BLaER1 treated with 17β-estradiol and CSF1 and Interleukin-3, amounts not matched to agents 10 nM and 100 nM (cell line): ENCODE measurements at regions not wholly inside any gene's neighbourhood (a gene's known extent, or its start where the extent isn't known, plus 50 kb on each side); places are given as distances from the start of the nearest gene placed in this dataset.

Source experiments
- H3K27ac ChIP-seq, 11 experiments: shearing (Covaris generic); formaldehyde crosslinking; 2 replicates each; pipeline ENCODE4 v1.8.1; 2022
- H3K27me3 ChIP-seq, 11 experiments: shearing (Covaris generic); formaldehyde crosslinking; 2 replicates each; pipeline ENCODE4 v1.8.1; 2022
- H3K36me3 ChIP-seq, 11 experiments: shearing (Covaris generic); formaldehyde crosslinking; 2 replicates each; pipeline ENCODE4 v1.8.1; 2022
- H3K4me1 ChIP-seq, 10 experiments: shearing (Covaris generic); formaldehyde crosslinking; 2 replicates each; pipeline ENCODE4 v1.8.1; 2022
- H3K4me2 ChIP-seq, 11 experiments: shearing (Covaris generic); formaldehyde crosslinking; 2 replicates each; pipeline ENCODE4 v1.8.1; 2022
- H3K4me3 ChIP-seq, 10 experiments: shearing (Covaris generic); formaldehyde crosslinking; 2 replicates each; pipeline ENCODE4 v1.8.1; 2022
- H3K9ac ChIP-seq, 11 experiments: shearing (Covaris generic); formaldehyde crosslinking; 2 replicates each; pipeline ENCODE4 v1.8.1; 2022
- H3K9me3 ChIP-seq, 11 experiments: shearing (Covaris generic); formaldehyde crosslinking; replicated peaks in 1 of 11; 2 replicates each; pipeline ENCODE4 v1.8.1; 2022
- H4K20me1 ChIP-seq, 11 experiments: shearing (Covaris generic); formaldehyde crosslinking; 2 replicates each; pipeline ENCODE4 v1.8.1; 2022
- Cebpa-rat ChIP-seq, 11 experiments: shearing (Covaris generic); IDR thresholded peaks; 2 replicates each; pipeline ENCODE4 v1.8.1; 2022

GRCh38 chr2:181340891-181341290, 116.3 kb upstream of the ITGA4 start:
- Histone ChIP-seq H3K4me1 (peaks cover 0 to 6% (median 0%) of the 10 kb centered on the region in 10 experiments; a peak in 3 of 20 replicates), H3K36me3 (no peaks in the 10 kb centered on the region), H3K27ac (no peak overlapping the region), H3K27me3 (no peaks in the 10 kb centered on the region), H4K20me1 (no peaks in the 10 kb centered on the region), H3K4me2 (no peak overlapping the region), H3K9me3 (peaks cover 0 to 19% (median 8%) of the 10 kb centered on the region in 11 experiments; a peak in 18 of 22 replicates), H3K9ac (no peak overlapping the region), H3K4me3 (no peak overlapping the region)
- no peak for TF ChIP-seq Cebpa-rat (IDR thresholded peaks at IDR 0.05)

DNA sequence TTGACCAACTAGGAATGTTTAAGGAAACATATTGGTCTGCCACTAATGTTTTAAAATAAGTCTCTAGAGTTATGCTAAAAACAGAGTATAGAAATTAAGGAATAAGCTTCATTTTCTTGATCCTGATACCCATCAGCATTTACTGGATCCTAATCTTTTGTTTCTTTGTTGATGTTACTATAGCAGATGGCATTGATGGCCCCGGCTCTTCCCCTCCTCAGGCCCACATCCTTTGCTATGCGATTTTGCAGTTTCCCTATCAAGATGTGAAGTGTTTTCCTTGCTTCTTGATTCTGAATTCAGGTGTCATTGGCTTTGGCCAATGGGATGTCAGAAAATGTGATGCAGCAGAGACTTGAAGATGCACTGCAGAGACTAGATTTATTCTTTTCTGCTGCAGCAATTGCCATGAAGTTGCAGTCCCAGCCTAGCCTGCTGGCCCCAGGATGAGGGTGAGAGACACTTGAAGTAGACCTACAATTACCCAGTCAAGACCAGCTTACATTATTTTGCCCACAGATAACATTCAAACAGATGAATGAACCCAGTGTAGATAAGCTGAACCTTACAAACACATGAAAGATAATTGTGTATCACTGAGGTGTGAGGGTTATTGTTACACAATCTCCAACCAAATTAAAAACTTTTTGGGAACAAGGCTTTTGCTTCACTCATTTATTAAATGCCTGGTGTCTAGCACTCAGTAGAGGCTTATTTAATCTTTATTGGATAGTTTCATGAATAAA, 115.2 kb upstream of the ITGA4 start:
- H4K20me1 ChIP-seq = no peaks in the 10 kb centered on the region
- H3K27me3 ChIP-seq = no peaks in the 10 kb centered on the region
- H3K4me2 ChIP-seq = no peak overlapping the region
- H3K36me3 ChIP-seq = no peaks in the 10 kb centered on the region
- H3K4me3 ChIP-seq = no peak overlapping the region
- peaks cover 0 to 7% (median 0%) of the 10 kb centered on the region in 10 experiments; a peak in 3 of 20 replicates for H3K4me1 ChIP-seq
- no peak overlapping the region for H3K9ac ChIP-seq
- TF ChIP-seq Cebpa-rat (IDR thresholded peaks at IDR 0.05) = no peak
- H3K9me3 ChIP-seq = peaks cover 0 to 22% (median 12%) of the 10 kb centered on the region in 11 experiments; a peak in 18 of 22 replicates
- H3K27ac ChIP-seq = no peak overlapping the region

- no peak overlapping the region for H3K27ac ChIP-seq
- peaks cover 7 to 36% (median 20%) of the 10 kb centered on the region in 10 experiments; a peak in 17 of 20 replicates for H3K4me1 ChIP-seq
- H3K9ac ChIP-seq = no peak overlapping the region
- H3K4me2 ChIP-seq = no peak overlapping the region
- no peaks in the 10 kb centered on the region for H3K27me3 ChIP-seq
- H4K20me1 ChIP-seq = no peaks in the 10 kb centered on the region
- TF ChIP-seq Cebpa-rat (IDR thresholded peaks at IDR 0.05) = no peak
- H3K9me3 ChIP-seq = peaks cover 0 to 13% (median 10%) of the 10 kb centered on the region in 11 experiments; a peak in 16 of 22 replicates
- H3K4me3 ChIP-seq = no peak overlapping the region
- no peaks in the 10 kb centered on the region for H3K36me3 ChIP-seq
These were observed 108.9 kb upstream of the ITGA4 start for GRCh38 chr2:181348107-181348837.

DNA sequence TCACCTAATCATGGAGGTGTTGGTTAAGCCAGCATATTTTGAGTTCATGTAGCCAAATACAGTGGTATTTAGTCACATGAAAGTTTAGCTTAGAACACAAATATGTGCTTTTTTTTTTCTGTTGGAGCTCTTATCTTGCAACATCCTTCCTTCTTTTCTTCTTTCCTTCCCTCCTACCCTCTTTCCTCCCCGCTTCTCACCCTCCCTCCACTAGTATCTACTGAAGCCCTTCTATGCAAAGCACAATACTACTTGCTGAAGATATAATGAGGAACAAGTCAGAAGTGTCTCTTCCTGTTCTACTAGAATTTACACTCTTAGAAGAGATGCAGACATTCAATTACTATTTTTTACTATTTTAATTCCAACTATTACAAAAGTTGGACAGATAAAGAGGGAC, 105.0 kb upstream of the ITGA4 start:
- no peaks in the 10 kb centered on the region for H4K20me1 ChIP-seq
- H3K27ac ChIP-seq = peak overlapping the region in 3 of 11 experiments; percentile 9 to 47 (median 19); a peak in 3 of 22 replicates
- H3K4me3 ChIP-seq = no peak overlapping the region
- peak overlapping the region in 10 of 11 experiments; percentile 2 to 75 (median 40); a peak in 16 of 22 replicates for H3K4me2 ChIP-seq
- TF ChIP-seq Cebpa-rat (IDR thresholded peaks at IDR 0.05) = no peak
- no peaks in the 10 kb centered on the region for H3K9me3 ChIP-seq
- H3K27me3 ChIP-seq = no peaks in the 10 kb centered on the region
- no peaks in the 10 kb centered on the region for H3K36me3 ChIP-seq
- no peak overlapping the region for H3K9ac ChIP-seq
- peaks cover 7 to 57% (median 20%) of the 10 kb centered on the region in 10 experiments; a peak in 17 of 20 replicates for H3K4me1 ChIP-seq

DNA sequence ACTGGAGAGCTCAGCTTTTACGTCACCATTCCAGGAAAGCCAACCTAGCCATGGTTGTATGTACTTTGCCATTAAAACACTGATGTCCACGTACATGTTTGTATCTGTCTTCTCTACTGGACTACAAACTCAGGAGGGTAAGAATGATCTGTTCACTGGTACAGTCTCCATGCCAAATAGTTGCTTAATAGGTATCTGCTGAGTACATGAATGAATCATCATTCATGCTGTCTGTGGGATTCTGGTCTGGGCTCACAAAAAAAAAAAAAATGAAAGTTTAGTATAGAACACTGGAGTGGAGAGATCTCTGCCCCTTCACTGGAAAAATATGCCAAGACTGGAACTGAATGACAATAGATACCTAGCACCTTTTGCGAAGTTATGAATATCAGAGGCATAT, 102.6 kb upstream of the ITGA4 start:
- H3K4me2 ChIP-seq = peak overlapping the region in 3 of 11 experiments; percentile 12 to 47 (median 16); a peak in 4 of 22 replicates
- H4K20me1 ChIP-seq = no peaks in the 10 kb centered on the region
- peaks cover 0 to 50% (median 12%) of the 10 kb centered on the region in 10 experiments; a peak in 14 of 20 replicates for H3K4me1 ChIP-seq
- H3K9ac ChIP-seq = no peak overlapping the region
- no peaks in the 10 kb centered on the region for H3K27me3 ChIP-seq
- no peak for TF ChIP-seq Cebpa-rat (IDR thresholded peaks at IDR 0.05)
- no peak overlapping the region for H3K4me3 ChIP-seq
- no peak overlapping the region for H3K27ac ChIP-seq
- H3K36me3 ChIP-seq = no peaks in the 10 kb centered on the region
- H3K9me3 ChIP-seq = no peaks in the 10 kb centered on the region

GRCh38 chr2:181356526-181357130, 100.6 kb upstream of the ITGA4 start:
- Histone ChIP-seq H3K9me3 (no peaks in the 10 kb centered on the region), H3K4me3 (no peak overlapping the region), H3K4me2 (peak overlapping the region in 1 of 11 experiments; percentile 11; a peak in 1 of 22 replicates), H3K9ac (no peak overlapping the region), H3K27ac (no peak overlapping the region), H4K20me1 (no peaks in the 10 kb centered on the region), H3K36me3 (no peaks in the 10 kb centered on the region), H3K4me1 (peaks cover 0 to 39% (median 11%) of the 10 kb centered on the region in 10 experiments; a peak in 14 of 20 replicates), H3K27me3 (no peaks in the 10 kb centered on the region)
- TF ChIP-seq Cebpa-rat (IDR thresholded peaks at IDR 0.05) = no peak

GRCh38 chr2:181357979-181358378, 99.2 kb upstream of the ITGA4 start:
- Histone ChIP-seq H3K27ac (no peak overlapping the region), H3K4me1 (peaks cover 0 to 34% (median 5%) of the 10 kb centered on the region in 10 experiments; a peak in 14 of 20 replicates), H3K9me3 (no peaks in the 10 kb centered on the region), H3K36me3 (no peaks in the 10 kb centered on the region), H3K27me3 (no peaks in the 10 kb centered on the region), H3K4me2 (no peak overlapping the region), H3K9ac (no peak overlapping the region), H3K4me3 (no peak overlapping the region), H4K20me1 (no peaks in the 10 kb centered on the region)
- no peak for TF ChIP-seq Cebpa-rat (IDR thresholded peaks at IDR 0.05)

DNA sequence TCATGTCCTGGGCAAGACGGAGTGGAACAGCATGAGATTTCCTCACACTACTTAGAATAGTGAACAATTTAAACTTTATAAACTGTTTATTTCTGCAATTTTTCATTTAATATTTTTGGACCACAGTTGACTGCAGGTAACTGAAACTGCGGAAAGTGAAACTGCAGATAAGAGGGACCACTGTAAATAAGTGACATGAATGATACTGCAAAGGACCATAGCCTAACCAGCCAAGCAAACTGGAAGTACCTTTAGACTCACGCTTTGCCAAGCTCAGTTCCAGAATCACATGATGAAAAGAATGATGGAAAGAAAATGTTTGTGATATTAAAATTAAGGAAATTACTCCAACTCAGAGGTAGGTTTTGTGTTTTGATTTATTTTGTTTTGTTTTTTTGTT, 94.6 kb upstream of the ITGA4 start:
- Histone ChIP-seq H3K4me1 (peaks cover 0 to 16% (median 9%) of the 10 kb centered on the region in 10 experiments; a peak in 14 of 20 replicates), H4K20me1 (no peaks in the 10 kb centered on the region), H3K9ac (no peak overlapping the region), H3K9me3 (no peaks in the 10 kb centered on the region), H3K27ac (no peak overlapping the region), H3K4me2 (peak overlapping the region in 4 of 11 experiments; percentile 3 to 63 (median 60); a peak in 5 of 22 replicates), H3K27me3 (no peaks in the 10 kb centered on the region), H3K36me3 (no peaks in the 10 kb centered on the region), H3K4me3 (no peak overlapping the region)
- no peak for TF ChIP-seq Cebpa-rat (IDR thresholded peaks at IDR 0.05)

DNA sequence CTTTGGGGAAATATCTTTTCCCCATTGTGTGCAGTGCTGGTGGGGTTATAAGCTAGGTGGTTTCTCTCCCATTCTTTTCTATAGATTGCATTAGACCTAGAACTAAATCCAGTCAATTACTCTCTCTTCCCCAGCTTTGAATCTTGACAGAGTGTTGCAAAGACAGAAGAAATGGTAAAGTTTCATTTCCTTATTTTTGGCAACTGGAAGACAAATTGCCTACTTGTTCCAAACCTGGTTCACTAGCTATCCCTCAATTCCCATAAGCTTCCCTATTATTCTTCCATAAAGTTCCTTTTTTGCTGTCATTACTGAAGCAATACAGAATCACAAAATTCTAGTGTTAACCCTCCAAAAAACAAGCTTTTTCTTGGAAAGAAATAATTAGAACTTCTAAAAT, 94.0 kb upstream of the ITGA4 start:
- H3K4me2 ChIP-seq = peak overlapping the region in 4 of 11 experiments; percentile 3 to 63 (median 60); a peak in 6 of 22 replicates
- no peaks in the 10 kb centered on the region for H3K9me3 ChIP-seq
- H3K36me3 ChIP-seq = no peaks in the 10 kb centered on the region
- H3K9ac ChIP-seq = no peak overlapping the region
- H3K4me3 ChIP-seq = no peak overlapping the region
- H3K27me3 ChIP-seq = no peaks in the 10 kb centered on the region
- no peak for TF ChIP-seq Cebpa-rat (IDR thresholded peaks at IDR 0.05)
- peaks cover 0 to 16% (median 9%) of the 10 kb centered on the region in 10 experiments; a peak in 14 of 20 replicates for H3K4me1 ChIP-seq
- H4K20me1 ChIP-seq = no peaks in the 10 kb centered on the region
- no peak overlapping the region for H3K27ac ChIP-seq
